Fibroblast of lung (primary cell): ENCODE measurements at regions not wholly inside any gene's neighbourhood (a gene's known extent, or its start where the extent isn't known, plus 50 kb on each side); places are given as distances from the start of the nearest gene placed in this dataset.

ENCODE experiments used
- DNase-seq, 2 donors: peaks; one replicate each; pipeline versions ENCODE4 v3.0.0 to v3.0.0-alpha.2; 2010; ENCODE audit warnings: low read depth in 2 of 2
- H2AFZ ChIP-seq: 2 replicates; pipeline ENCODE4 v1.5.1; 2012; ENCODE audit warnings: low read length, control low read depth, inconsistent platforms
- H3K27ac ChIP-seq: 2 replicates; pipeline ENCODE4 v1.5.1; 2011; ENCODE audit warnings: low read length, control low read depth; ENCODE audit not compliant: insufficient read depth
- H3K27me3 ChIP-seq: 2 replicates; pipeline ENCODE4 v1.5.1; 2011; ENCODE audit warnings: mild to moderate bottlenecking, low read length; ENCODE audit not compliant: control insufficient read depth, insufficient read depth
- H3K36me3 ChIP-seq: 2 replicates; pipeline ENCODE4 v1.5.1; 2011; ENCODE audit warnings: low read length; ENCODE audit not compliant: control insufficient read depth, insufficient read depth
- H3K4me1 ChIP-seq: 2 replicates; pipeline ENCODE4 v1.5.1; 2011; ENCODE audit warnings: low read length; ENCODE audit not compliant: control insufficient read depth, insufficient read depth; ENCODE audit errors: extremely low read depth
- H3K4me2 ChIP-seq: 2 replicates; pipeline ENCODE4 v1.5.1; 2011; ENCODE audit warnings: low read length, control low read depth; ENCODE audit not compliant: insufficient read depth; ENCODE audit errors: extremely low read depth
- H3K4me3 ChIP-seq, 4 experiments: fragments of 200-600 bp in 1 of 4; sonication (generic) in 1 of 4; replicated peaks in 1 of 4; 2 replicates each; pipeline ENCODE4 v1.5.1; 2011 to 2016; ENCODE audit warnings: low read length in 4 of 4, low read depth in 3 of 4, mild to moderate bottlenecking in 3 of 4, control low read depth in 2 of 4, inconsistent platforms in 1 of 4, mixed read lengths in 1 of 4; ENCODE audit not compliant: insufficient read depth in 1 of 4; ENCODE audit errors: control extremely low read depth in 1 of 4
- H3K79me2 ChIP-seq: 2 replicates; pipeline ENCODE4 v1.5.1; 2012; ENCODE audit warnings: mild to moderate bottlenecking, low read length, inconsistent platforms; ENCODE audit not compliant: control insufficient read depth, insufficient read depth
- H3K9ac ChIP-seq: 2 replicates; pipeline ENCODE4 v1.5.1; 2011; ENCODE audit warnings: mild to moderate bottlenecking, low read length, control low read depth; ENCODE audit not compliant: insufficient read depth
- H3K9me3 ChIP-seq: 2 replicates; pipeline ENCODE4 v1.5.1; 2012; ENCODE audit warnings: low read depth, low read length; ENCODE audit not compliant: control insufficient read depth, insufficient read depth
- H4K20me1 ChIP-seq: 2 replicates; pipeline ENCODE4 v1.5.1; 2011; ENCODE audit warnings: low read length; ENCODE audit not compliant: control insufficient read depth, insufficient read depth; ENCODE audit errors: extremely low read depth
- CTCF ChIP-seq, 2 donors: IDR thresholded peaks in 1 of 2; conservative IDR thresholded peaks in 1 of 2; 1 replicate in 1 of 2; 2 replicates in 1 of 2; pipeline ENCODE4 v1.5.1; 2011 to 2012; ENCODE audit warnings: low read length in 2 of 2, control low read depth in 1 of 2, inconsistent platforms in 1 of 2, low read depth in 1 of 2, mild to moderate bottlenecking in 1 of 2
- EZH2 ChIP-seq: IDR thresholded peaks from 2 replicates; pipeline ENCODE4 v1.5.1; 2012; ENCODE audit warnings: low read length, control low read depth, mild to moderate bottlenecking; ENCODE audit errors: missing control alignments

DNA sequence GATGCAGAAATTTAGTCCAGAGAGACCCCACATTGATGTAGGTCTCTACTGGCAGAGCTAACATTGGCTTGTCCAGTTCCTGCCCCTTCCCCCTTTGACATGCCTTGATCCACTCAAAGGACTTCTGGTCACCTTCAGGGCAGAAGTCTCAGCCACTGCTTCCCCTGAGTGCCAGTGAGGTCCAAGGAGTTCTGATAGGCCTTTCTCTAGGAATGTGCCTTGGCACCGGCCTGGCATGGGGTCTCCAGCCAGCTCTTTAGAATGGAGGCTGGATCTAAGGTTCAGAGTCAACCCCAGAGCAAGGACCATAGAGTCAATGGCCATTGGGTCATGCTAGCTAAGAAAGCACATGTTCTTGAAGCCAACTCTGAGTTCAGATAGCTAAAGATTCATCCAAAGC, 88.6 kb upstream of the PJA1 start:
- Histone ChIP-seq H3K4me3 (no peak overlapping the region), H3K4me2 (no peak overlapping the region), H3K36me3 (no peaks in the 10 kb centered on the region), H4K20me1 (no peaks in the 10 kb centered on the region), H3K27ac (no peak overlapping the region), H3K9me3 (no peaks in the 10 kb centered on the region), H3K9ac (no peak overlapping the region), H3K27me3 (no peaks in the 10 kb centered on the region), H3K79me2 (no peaks in the 10 kb centered on the region), H2AFZ (no peak overlapping the region), H3K4me1 (no peaks in the 10 kb centered on the region)
- no peak for DNase-seq
- TF ChIP-seq EZH2 (no peak), CTCF (conservative IDR thresholded peaks at IDR 0.05 in 1 of 2, IDR thresholded peaks at IDR 0.05 in 1 of 2; ENCODE audit: low read depth in 1 of 2, low read length in 2 of 2) (no peak)

GRCh38 chrX:69243276-69243675, 78.0 kb upstream of the PJA1 start:
- H3K4me1 ChIP-seq, result no peaks in the 10 kb centered on the region
- no peak overlapping the region for H2AFZ ChIP-seq
- H3K9me3 ChIP-seq, result no peaks in the 10 kb centered on the region
- DNase-seq, result no peak
- no peaks in the 10 kb centered on the region for H3K27me3 ChIP-seq
- no peak overlapping the region for H3K4me2 ChIP-seq
- H3K79me2 ChIP-seq, result no peaks in the 10 kb centered on the region
- H3K36me3 ChIP-seq, result no peaks in the 10 kb centered on the region
- H3K9ac ChIP-seq, result no peak overlapping the region
- TF ChIP-seq EZH2 (no peak), CTCF (conservative IDR thresholded peaks at IDR 0.05 in 1 of 2, IDR thresholded peaks at IDR 0.05 in 1 of 2; ENCODE audit: low read depth in 1 of 2, low read length in 2 of 2) (no peak)
- H3K4me3 ChIP-seq, result no peak overlapping the region
- no peaks in the 10 kb centered on the region for H4K20me1 ChIP-seq
- no peak overlapping the region for H3K27ac ChIP-seq

DNA sequence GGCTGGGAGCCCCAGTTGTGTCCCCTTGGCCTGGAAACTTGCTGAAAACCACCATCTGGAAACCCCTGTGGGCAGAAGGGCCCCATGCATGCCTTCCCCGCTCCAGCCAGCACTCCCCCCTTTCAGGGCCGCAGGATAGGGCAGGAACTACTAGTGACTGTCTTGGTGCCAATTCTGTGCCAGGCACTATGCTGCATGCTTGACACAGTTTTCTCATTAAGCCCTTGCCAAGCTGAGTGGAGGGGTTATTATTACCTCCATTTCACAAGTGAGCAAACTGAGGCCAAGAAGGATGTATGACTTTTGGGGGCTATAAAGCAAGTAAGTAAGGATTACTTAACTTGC, 73.6 kb upstream of the PJA1 start:
- Histone ChIP-seq H4K20me1 (no peaks in the 10 kb centered on the region), H3K9me3 (no peaks in the 10 kb centered on the region), H3K4me3 (no peak overlapping the region), H3K79me2 (no peaks in the 10 kb centered on the region), H3K27me3 (no peaks in the 10 kb centered on the region), H3K9ac (no peak overlapping the region), H2AFZ (no peak overlapping the region), H3K4me1 (no peaks in the 10 kb centered on the region), H3K27ac (no peak overlapping the region), H3K36me3 (no peaks in the 10 kb centered on the region), H3K4me2 (no peak overlapping the region)
- TF ChIP-seq EZH2, result no peak
- no peak for TF ChIP-seq CTCF (conservative IDR thresholded peaks at IDR 0.05 in 1 of 2, IDR thresholded peaks at IDR 0.05 in 1 of 2; ENCODE audit: low read depth in 1 of 2, low read length in 2 of 2)
- DNase-seq, result no peak
